HEK293 (cell line): ENCODE measurements at regions not wholly inside any gene's neighbourhood (a gene's known extent, or its start where the extent isn't known, plus 50 kb on each side); places are given as distances from the start of the nearest gene placed in this dataset.

Source experiments
- ZNF18 ChIP-seq: fragments of 450-650 bp; formaldehyde crosslinking; IDR thresholded peaks from 2 replicates; pipeline ENCODE4 v1.5.1; 2016; ENCODE audit warnings: missing biosample characterization, missing genetic modification characterization
- ZNF214 ChIP-seq: fragments of 450-650 bp; formaldehyde crosslinking; IDR thresholded peaks from 2 replicates; pipeline ENCODE4 v1.5.1; 2017; ENCODE audit warnings: missing biosample characterization, mild to moderate bottlenecking, missing genetic modification characterization, borderline replicate concordance
- ZNF561 ChIP-seq: fragments of 450-650 bp; IDR thresholded peaks from 2 replicates; pipeline ENCODE4 v1.5.1; 2018; ENCODE audit warnings: missing biosample characterization, missing genetic modification characterization, borderline replicate concordance
- ZNF792 ChIP-seq: fragments of 450-650 bp; formaldehyde crosslinking; IDR thresholded peaks from 2 replicates; pipeline ENCODE4 v1.5.1; 2016; ENCODE audit warnings: missing biosample characterization, missing genetic modification characterization
- TF ChIP-seq, protein P1 (sequence below): IDR thresholded peaks from 2 replicates; pipeline ENCODE4 v1.6.1; 2011; ENCODE audit warnings: mild to moderate bottlenecking, low read depth, low read length, borderline replicate concordance
- TF ChIP-seq, protein P2 (sequence below): fragments of 450-650 bp; formaldehyde crosslinking; IDR thresholded peaks from 2 replicates; pipeline ENCODE4 v1.5.1; 2016; ENCODE audit warnings: missing biosample characterization, missing genetic modification characterization

DNA sequence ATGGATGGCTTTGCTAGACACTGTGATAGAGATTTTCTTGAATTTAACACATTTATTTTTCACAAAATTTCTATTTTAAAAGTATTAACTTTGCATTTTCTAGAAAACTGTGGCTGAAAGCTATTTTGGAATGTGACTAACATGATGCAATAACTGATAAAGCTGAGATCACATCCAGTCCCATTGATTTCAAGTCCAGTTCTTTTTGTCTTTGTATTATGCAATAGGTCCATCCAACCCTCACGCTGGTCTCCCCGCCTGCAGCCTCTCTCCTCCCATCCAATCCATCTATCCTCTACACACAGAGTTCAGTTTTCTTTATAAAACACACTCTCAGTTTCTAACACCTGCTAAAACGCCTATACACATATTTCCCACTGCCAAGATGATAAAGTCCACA, 178.8 kb downstream of the CNTN3 start:
- TF ChIP-seq ZNF214 (tag by site-specific recombination) (no peak), ZNF792 (no peak), ZNF561 (tag by site-specific recombination) (no peak), ZNF18 (tag by site-specific recombination) (no peak)
- TF ChIP-seq, protein P1, sequence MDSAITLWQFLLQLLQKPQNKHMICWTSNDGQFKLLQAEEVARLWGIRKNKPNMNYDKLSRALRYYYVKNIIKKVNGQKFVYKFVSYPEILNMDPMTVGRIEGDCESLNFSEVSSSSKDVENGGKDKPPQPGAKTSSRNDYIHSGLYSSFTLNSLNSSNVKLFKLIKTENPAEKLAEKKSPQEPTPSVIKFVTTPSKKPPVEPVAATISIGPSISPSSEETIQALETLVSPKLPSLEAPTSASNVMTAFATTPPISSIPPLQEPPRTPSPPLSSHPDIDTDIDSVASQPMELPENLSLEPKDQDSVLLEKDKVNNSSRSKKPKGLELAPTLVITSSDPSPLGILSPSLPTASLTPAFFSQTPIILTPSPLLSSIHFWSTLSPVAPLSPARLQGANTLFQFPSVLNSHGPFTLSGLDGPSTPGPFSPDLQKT = no peak
- TF ChIP-seq, protein P2, sequence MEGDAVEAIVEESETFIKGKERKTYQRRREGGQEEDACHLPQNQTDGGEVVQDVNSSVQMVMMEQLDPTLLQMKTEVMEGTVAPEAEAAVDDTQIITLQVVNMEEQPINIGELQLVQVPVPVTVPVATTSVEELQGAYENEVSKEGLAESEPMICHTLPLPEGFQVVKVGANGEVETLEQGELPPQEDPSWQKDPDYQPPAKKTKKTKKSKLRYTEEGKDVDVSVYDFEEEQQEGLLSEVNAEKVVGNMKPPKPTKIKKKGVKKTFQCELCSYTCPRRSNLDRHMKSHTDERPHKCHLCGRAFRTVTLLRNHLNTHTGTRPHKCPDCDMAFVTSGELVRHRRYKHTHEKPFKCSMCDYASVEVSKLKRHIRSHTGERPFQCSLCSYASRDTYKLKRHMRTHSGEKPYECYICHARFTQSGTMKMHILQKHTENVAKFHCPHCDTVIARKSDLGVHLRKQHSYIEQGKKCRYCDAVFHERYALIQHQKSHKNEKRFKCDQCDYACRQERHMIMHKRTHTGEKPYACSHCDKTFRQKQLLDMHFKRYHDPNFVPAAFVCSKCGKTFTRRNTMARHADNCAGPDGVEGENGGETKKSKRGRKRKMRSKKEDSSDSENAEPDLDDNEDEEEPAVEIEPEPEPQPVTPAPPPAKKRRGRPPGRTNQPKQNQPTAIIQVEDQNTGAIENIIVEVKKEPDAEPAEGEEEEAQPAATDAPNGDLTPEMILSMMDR = no peak
